Fibroblast of pulmonary artery (primary cell): ENCODE measurements at regions not wholly inside any gene's neighbourhood (a gene's known extent, or its start where the extent isn't known, plus 50 kb on each side); places are given as distances from the start of the nearest gene placed in this dataset.

ENCODE experiments used
- DNase-seq: peaks from one replicate; pipeline ENCODE4 v3.0.0-alpha.2; 2010; ENCODE audit warnings: low read depth
- H3K4me3 ChIP-seq: replicated peaks from 2 replicates; pipeline ENCODE4 v1.5.1; 2011; ENCODE audit warnings: low read depth, mild to moderate bottlenecking, control low read depth, low read length, moderate library complexity
- TF ChIP-seq, protein P1 (sequence below): IDR thresholded peaks from 2 replicates; pipeline ENCODE4 v1.5.1; 2011; ENCODE audit warnings: mild to moderate bottlenecking, control low read depth, low read length, inconsistent platforms; ENCODE audit errors: missing control alignments

DNA sequence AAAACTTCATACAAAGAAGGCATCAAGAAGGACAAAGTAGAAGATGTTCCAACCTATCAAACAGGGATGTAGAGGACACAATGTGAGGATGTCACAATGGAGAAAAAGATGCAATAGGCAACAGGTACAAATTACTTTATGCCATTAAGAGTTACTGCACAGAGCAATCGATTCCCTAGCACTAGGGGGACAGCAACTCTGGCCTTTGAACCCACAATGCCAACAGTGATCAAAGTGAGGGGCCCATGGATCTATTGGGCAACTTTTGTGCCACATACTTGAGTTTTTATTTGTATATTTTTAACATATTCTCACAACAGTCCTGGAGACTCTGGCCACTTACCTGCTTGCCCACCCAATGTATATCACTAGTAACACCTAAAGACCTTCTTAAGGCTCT lies 220.2 kb downstream of the HNMT start:
- no peak for DNase-seq
- no peak overlapping the region for H3K4me3 ChIP-seq
- TF ChIP-seq, protein P1, sequence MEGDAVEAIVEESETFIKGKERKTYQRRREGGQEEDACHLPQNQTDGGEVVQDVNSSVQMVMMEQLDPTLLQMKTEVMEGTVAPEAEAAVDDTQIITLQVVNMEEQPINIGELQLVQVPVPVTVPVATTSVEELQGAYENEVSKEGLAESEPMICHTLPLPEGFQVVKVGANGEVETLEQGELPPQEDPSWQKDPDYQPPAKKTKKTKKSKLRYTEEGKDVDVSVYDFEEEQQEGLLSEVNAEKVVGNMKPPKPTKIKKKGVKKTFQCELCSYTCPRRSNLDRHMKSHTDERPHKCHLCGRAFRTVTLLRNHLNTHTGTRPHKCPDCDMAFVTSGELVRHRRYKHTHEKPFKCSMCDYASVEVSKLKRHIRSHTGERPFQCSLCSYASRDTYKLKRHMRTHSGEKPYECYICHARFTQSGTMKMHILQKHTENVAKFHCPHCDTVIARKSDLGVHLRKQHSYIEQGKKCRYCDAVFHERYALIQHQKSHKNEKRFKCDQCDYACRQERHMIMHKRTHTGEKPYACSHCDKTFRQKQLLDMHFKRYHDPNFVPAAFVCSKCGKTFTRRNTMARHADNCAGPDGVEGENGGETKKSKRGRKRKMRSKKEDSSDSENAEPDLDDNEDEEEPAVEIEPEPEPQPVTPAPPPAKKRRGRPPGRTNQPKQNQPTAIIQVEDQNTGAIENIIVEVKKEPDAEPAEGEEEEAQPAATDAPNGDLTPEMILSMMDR: no peak

DNA sequence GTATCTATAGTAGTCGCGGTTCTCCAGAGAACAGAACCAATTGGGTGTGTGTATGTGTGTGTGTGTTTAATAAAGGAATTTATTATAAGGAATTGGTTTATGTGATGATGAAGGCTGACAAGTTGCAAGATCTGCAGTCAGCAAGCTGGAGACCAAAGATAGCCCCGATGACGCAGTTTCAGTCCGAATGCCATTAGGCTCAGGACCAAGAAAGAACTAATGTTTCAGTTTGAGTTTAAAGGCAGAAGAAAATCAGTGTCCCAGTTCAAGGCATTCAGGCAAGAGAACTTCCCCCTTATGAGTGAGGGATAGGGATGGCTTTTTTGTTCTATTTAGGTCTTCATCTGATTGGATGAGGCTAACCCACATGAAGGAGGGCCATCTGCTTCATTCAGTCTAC lies 221.6 kb downstream of the HNMT start:
- no peak overlapping the region for H3K4me3 ChIP-seq
- TF ChIP-seq, protein P1: no peak
- DNase-seq: no peak

DNA sequence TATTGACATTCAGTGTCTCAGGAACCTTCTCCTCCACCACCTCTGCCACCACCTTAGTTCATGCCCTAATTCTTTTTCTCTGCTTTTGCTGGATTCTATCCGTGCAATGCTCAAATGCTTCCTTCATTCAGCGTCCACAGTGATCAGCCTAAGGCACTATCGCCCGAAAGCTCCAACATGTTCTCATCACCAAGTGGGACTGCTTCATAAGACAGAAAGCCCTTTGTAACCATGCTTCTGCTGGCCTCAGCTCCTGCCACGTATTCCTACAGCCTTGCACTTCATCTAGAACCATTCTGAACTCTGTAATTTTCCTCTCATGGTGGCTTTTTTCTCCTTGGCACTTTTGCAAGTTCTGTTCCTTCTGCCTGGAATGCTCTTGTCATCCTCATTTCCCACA lies 222.9 kb downstream of the HNMT start:
- no peak for DNase-seq
- no peak overlapping the region for H3K4me3 ChIP-seq
- TF ChIP-seq, protein P1: no peak

DNA sequence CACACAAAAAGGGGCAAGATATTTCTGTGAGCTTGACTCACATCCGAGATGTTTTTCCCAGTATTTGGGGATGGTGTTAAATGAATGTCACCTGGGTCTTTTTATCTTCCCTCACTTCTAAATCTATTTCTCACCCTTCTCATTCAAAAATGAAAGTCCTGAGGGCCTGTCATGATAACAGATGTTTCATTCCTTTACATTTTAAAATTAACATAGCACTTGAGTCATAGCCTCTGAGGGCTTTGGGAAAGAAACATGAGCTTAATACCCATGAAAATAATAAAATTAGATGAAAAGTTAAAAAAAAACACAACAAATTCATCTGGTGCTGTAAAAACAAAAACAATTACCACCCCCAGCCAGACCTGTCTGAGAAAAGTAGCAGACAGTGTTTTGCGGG lies 226.7 kb downstream of the HNMT start:
- TF ChIP-seq, protein P1: no peak
- H3K4me3 ChIP-seq: no peak overlapping the region

GRCh38 chr2:138193416-138194213 lies 229.3 kb downstream of the HNMT start:
- TF ChIP-seq, protein P1: no peak
- DNase-seq: no peak
- H3K4me3 ChIP-seq: no peak overlapping the region

More for the DNA sequence above, 226.7 kb downstream of the HNMT start:
- no peak for DNase-seq

DNA sequence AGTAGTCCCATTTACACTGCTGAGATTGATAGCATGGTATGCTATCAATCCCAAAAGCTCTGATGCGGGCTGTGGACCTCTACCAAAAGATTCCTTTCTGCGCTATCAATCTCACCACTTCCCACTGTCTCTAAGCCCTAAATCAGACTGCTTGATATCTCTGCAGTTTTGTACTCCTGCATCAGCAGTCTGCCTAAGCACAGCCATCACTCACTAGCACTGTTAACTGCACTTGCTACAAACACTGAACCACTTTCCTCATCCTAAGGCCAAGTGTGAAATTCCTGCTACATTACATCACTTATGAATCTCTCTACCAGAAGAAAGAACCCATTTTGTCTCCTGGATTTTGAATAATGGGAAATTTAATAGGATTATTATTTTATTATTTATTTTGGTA lies 237.0 kb downstream of the HNMT start:
- peak; percentile 8 for DNase-seq
- TF ChIP-seq, protein P1: no peak
- no peak overlapping the region for H3K4me3 ChIP-seq

- DNase-seq: no peak
- TF ChIP-seq, protein P1: no peak
- H3K4me3 ChIP-seq: no peak overlapping the region
Observed at GRCh38 chr2:138202762-138203161, 238.5 kb downstream of the HNMT start.
